ENCODE measurements at regions not wholly inside any gene's neighbourhood (a gene's known extent, or its start where the extent isn't known, plus 50 kb on each side); places are given as distances from the start of the nearest gene placed in this dataset.

DNA sequence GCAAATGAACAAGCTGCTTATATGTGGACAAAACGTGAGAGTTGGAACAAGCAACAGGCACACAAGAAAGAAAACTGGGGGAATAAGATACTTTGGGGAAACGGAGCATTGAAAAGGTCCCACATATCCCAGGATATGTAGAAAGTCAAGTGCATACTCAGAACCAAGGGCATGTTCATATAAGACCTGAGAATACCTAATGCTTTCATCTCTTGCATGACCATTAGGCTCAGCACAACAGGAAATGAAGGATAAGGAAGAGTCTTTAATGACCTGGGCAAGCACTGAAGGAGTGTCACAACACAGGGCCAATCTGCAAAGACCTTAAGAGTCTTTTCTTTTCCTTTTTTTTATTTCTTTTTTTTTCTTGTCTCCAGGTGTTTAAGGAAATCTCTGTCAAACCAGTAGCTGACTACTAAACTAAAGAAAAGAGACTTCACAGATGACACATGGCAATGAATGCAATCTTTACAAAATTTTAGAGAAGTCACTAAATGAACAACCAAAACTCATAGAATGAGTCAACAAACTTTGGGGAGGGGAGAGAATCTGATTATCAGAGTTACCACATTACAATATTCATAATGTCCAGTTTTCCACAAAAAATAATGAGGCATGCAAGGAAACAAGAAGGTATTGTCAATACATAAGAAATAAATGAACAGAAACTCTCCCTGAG is 67.9 kb upstream of the STK26 start:
- TF ChIP-seq POLR2A (IDR thresholded peaks at IDR 0.05) = no peak
- TF ChIP-seq, protein P1, sequence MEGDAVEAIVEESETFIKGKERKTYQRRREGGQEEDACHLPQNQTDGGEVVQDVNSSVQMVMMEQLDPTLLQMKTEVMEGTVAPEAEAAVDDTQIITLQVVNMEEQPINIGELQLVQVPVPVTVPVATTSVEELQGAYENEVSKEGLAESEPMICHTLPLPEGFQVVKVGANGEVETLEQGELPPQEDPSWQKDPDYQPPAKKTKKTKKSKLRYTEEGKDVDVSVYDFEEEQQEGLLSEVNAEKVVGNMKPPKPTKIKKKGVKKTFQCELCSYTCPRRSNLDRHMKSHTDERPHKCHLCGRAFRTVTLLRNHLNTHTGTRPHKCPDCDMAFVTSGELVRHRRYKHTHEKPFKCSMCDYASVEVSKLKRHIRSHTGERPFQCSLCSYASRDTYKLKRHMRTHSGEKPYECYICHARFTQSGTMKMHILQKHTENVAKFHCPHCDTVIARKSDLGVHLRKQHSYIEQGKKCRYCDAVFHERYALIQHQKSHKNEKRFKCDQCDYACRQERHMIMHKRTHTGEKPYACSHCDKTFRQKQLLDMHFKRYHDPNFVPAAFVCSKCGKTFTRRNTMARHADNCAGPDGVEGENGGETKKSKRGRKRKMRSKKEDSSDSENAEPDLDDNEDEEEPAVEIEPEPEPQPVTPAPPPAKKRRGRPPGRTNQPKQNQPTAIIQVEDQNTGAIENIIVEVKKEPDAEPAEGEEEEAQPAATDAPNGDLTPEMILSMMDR (IDR thresholded peaks at IDR 0.05) = no peak
